ENCODE measurements at regions not wholly inside any gene's neighbourhood (a gene's known extent, or its start where the extent isn't known, plus 50 kb on each side); places are given as distances from the start of the nearest gene placed in this dataset.
"Not testable (repeated sequence)": the region's sequence is repeated elsewhere in the genome, so short reads cannot be mapped to it uniquely, and the experiment has no call there.

- Mint-ChIP-seq H3K27me3 (peaks cover 2% of the 10 kb centered on the region), H3K27ac (no peak overlapping the region), H3K9me3 (no peaks in the 10 kb centered on the region), H3K36me3 (ENCODE audit: low read depth) (no peaks in the 10 kb centered on the region), H3K4me1 (no peaks in the 10 kb centered on the region), H3K4me3 (no peak overlapping the region)
- TF ChIP-seq CTCF (IDR thresholded peaks at IDR 0.05) = no peak
- intact Hi-C loops (cut with micrococcal nuclease) = no loop called here
- ATAC-seq (ENCODE audit: low read depth) (no peak), DNase-seq (no peak)
- POLR2A ChIA-PET = no interaction called here
- CTCF ChIA-PET = no interaction called here
These were observed 94.1 kb upstream of the GOLGA8J start for GRCh38 chr15:29988701-29989100.

- no peak overlapping the region for H3K4me3 Mint-ChIP-seq
- ChIA-PET POLR2A (no interaction called here), CTCF (no interaction called here)
- intact Hi-C loops (cut with micrococcal nuclease) = no loop called here
- no peaks in the 10 kb centered on the region for H3K4me1 Mint-ChIP-seq
- no peaks in the 10 kb centered on the region for H3K9me3 Mint-ChIP-seq
- DNase-seq (no peak), ATAC-seq (ENCODE audit: low read depth) (no peak)
- TF ChIP-seq CTCF (IDR thresholded peaks at IDR 0.05) = no peak
- no peaks in the 10 kb centered on the region for H3K36me3 Mint-ChIP-seq (ENCODE audit: low read depth)
- H3K27ac Mint-ChIP-seq = no peak overlapping the region
- peaks cover 2% of the 10 kb centered on the region for H3K27me3 Mint-ChIP-seq
These were observed 95.8 kb upstream of the GOLGA8J start for GRCh38 chr15:29986946-29987345.

- ChIA-PET POLR2A (no interaction called here), CTCF (no interaction called here)
- no peak for TF ChIP-seq CTCF (IDR thresholded peaks at IDR 0.05)
- peaks cover 5% of the 10 kb centered on the region for H3K27me3 Mint-ChIP-seq
- ATAC-seq (ENCODE audit: low read depth) (no peak), DNase-seq (no peak)
- intact Hi-C loops (cut with micrococcal nuclease) = no loop called here
- H3K9me3 Mint-ChIP-seq = peaks cover 3% of the 10 kb centered on the region
- no peak overlapping the region for H3K27ac Mint-ChIP-seq
- no peaks in the 10 kb centered on the region for H3K4me1 Mint-ChIP-seq
- no peaks in the 10 kb centered on the region for H3K36me3 Mint-ChIP-seq (ENCODE audit: low read depth)
- H3K4me3 Mint-ChIP-seq = no peak overlapping the region
These were observed 104.1 kb upstream of the GOLGA8J start for GRCh38 chr15:29978411-29979382.

- CTCF ChIA-PET; H3K4me1 Mint-ChIP-seq; DNase-seq; POLR2A ChIA-PET; ATAC-seq (ENCODE audit: low read depth); H3K9me3 Mint-ChIP-seq; intact Hi-C loops (cut with micrococcal nuclease); H3K36me3 Mint-ChIP-seq (ENCODE audit: low read depth); H3K4me3 Mint-ChIP-seq; H3K27ac Mint-ChIP-seq: not testable (repeated sequence)
- H3K27me3 Mint-ChIP-seq = peaks cover 30% of the 10 kb centered on the region
These were observed 108.7 kb upstream of the GOLGA8J start for GRCh38 chr15:29974056-29974455.

GRCh38 chr15:29972051-29972450 is 110.7 kb upstream of the GOLGA8J start:
- H3K36me3 Mint-ChIP-seq (ENCODE audit: low read depth) = no peaks in the 10 kb centered on the region
- POLR2A ChIA-PET = no interaction called here
- CTCF ChIA-PET = no interaction called here
- no peak overlapping the region for H3K4me3 Mint-ChIP-seq
- DNase-seq (no peak), ATAC-seq (ENCODE audit: low read depth) (no peak)
- no peak for TF ChIP-seq CTCF (IDR thresholded peaks at IDR 0.05)
- H3K9me3 Mint-ChIP-seq = peaks cover 6% of the 10 kb centered on the region
- H3K27me3 Mint-ChIP-seq = peaks cover 33% of the 10 kb centered on the region
- intact Hi-C loops (cut with micrococcal nuclease) = no loop called here
- H3K4me1 Mint-ChIP-seq = no peaks in the 10 kb centered on the region
- H3K27ac Mint-ChIP-seq = no peak overlapping the region

- Mint-ChIP-seq H3K27ac (no peak overlapping the region), H3K27me3 (peaks cover 39% of the 10 kb centered on the region), H3K4me1 (no peaks in the 10 kb centered on the region), H3K9me3 (peaks cover 6% of the 10 kb centered on the region), H3K4me3 (no peak overlapping the region), H3K36me3 (ENCODE audit: low read depth) (no peaks in the 10 kb centered on the region)
- intact Hi-C loops (cut with micrococcal nuclease) = no loop called here
- ATAC-seq (ENCODE audit: low read depth) (no peak), DNase-seq (no peak)
- TF ChIP-seq CTCF (IDR thresholded peaks at IDR 0.05) = no peak
- CTCF ChIA-PET = no interaction called here
- POLR2A ChIA-PET = no interaction called here
These were observed 112.4 kb upstream of the GOLGA8J start for GRCh38 chr15:29970402-29970695.

Measured in activated B cell treated with CpG ODN at 0.5 μM for 24 hours (primary cell).